ENCODE measurements at regions not wholly inside any gene's neighbourhood (a gene's known extent, or its start where the extent isn't known, plus 50 kb on each side); places are given as distances from the start of the nearest gene placed in this dataset.
A peak's percentile ranks its signal among the peaks of the same experiment; 100 is the strongest.

- TF ChIP-seq CREB1 (IDR thresholded peaks at IDR 0.05) (peak; percentile 72), CREB1 (CRISPR knock-in tag; IDR thresholded peaks at IDR 0.05) (no peak), TEAD4 (IDR thresholded peaks at IDR 0.05; ENCODE audit: low read length) (peak; percentile 97), TEAD4 (CRISPR knock-in tag; IDR thresholded peaks at IDR 0.05; ENCODE audit: borderline replicate concordance) (no peak), MGA (IDR thresholded peaks at IDR 0.05) (peak; percentile 94), CC2D1A (IDR thresholded peaks at IDR 0.05) (peak; percentile 95; the same call in 1 of the 2 replicates), PML (IDR thresholded peaks at IDR 0.05; ENCODE audit: low read length) (peak; percentile 92), MTA1 (IDR thresholded peaks at IDR 0.05; ENCODE audit: borderline replicate concordance) (peak; percentile 74; the same call in 1 of the 2 replicates), CEBPB (tag; IDR thresholded peaks at IDR 0.05) (0 out of 2 replicates have a peak, but pooled peaks have one; percentile 29), GATAD2A (IDR thresholded peaks at IDR 0.05) (peak; percentile 75; the same call in 1 of the 2 replicates), GTF2A2 (tag; IDR thresholded peaks at IDR 0.05) (peak; percentile 46; the same call in 1 of the 2 replicates)
- TF ChIP-seq, protein P1, sequence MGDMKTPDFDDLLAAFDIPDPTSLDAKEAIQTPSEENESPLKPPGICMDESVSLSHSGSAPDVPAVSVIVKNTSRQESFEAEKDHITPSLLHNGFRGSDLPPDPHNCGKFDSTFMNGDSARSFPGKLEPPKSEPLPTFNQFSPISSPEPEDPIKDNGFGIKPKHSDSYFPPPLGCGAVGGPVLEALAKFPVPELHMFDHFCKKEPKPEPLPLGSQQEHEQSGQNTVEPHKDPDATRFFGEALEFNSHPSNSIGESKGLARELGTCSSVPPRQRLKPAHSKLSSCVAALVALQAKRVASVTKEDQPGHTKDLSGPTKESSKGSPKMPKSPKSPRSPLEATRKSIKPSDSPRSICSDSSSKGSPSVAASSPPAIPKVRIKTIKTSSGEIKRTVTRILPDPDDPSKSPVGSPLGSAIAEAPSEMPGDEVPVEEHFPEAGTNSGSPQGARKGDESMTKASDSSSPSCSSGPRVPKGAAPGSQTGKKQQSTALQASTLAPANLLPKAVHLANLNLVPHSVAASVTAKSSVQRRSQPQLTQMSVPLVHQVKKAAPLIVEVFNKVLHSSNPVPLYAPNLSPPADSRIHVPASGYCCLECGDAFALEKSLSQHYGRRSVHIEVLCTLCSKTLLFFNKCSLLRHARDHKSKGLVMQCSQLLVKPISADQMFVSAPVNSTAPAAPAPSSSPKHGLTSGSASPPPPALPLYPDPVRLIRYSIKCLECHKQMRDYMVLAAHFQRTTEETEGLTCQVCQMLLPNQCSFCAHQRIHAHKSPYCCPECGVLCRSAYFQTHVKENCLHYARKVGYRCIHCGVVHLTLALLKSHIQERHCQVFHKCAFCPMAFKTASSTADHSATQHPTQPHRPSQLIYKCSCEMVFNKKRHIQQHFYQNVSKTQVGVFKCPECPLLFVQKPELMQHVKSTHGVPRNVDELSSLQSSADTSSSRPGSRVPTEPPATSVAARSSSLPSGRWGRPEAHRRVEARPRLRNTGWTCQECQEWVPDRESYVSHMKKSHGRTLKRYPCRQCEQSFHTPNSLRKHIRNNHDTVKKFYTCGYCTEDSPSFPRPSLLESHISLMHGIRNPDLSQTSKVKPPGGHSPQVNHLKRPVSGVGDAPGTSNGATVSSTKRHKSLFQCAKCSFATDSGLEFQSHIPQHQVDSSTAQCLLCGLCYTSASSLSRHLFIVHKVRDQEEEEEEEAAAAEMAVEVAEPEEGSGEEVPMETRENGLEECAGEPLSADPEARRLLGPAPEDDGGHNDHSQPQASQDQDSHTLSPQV (IDR thresholded peaks at IDR 0.05): peak; percentile 98
These were observed 212.8 kb downstream of the PIK3R1 start (continued) for GRCh38 chr5:68428231-68428811.

Measured in K562 (cell line).